ENCODE measurements at regions not wholly inside any gene's neighbourhood (a gene's known extent, or its start where the extent isn't known, plus 50 kb on each side); places are given as distances from the start of the nearest gene placed in this dataset.
"Not testable (repeated sequence)": the region's sequence is repeated elsewhere in the genome, so short reads cannot be mapped to it uniquely, and the experiment has no call there.

DNA sequence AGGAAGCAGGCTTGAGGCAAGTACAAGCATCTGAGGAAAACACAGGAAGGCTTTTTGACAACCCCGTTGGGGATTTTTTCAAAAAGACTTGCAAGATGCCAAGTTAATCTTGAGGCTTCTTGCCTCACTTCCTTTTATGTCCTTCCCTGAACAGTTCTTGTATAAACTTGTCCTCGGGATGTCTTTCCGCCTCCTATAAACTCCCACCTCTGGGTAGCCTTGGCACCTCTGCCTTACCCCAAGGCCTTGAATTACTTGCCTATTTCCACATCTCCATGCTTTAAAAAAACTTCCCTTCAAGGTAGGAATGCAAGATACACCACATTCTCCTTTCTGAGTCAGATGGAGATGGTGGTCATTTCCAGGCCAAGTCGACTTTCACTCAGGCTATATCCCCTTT, 106.4 kb upstream of the RBBP8 start:
- Histone ChIP-seq H3K4me3 (no peak overlapping the region), H3K27ac (replicated peaks) (no peak overlapping the region), H3K27me3 (ENCODE audit: low read depth) (peaks cover 18% of the 10 kb centered on the region), H3K36me3 (no peaks in the 10 kb centered on the region), H3K4me1 (no peaks in the 10 kb centered on the region), H3K9me3 (replicated peaks) (no peaks in the 10 kb centered on the region)
- TF ChIP-seq CTCF (IDR thresholded peaks at IDR 0.05; ENCODE audit: borderline replicate concordance) = no peak
- DNase-seq = no peak
- intact Hi-C loops (cut with micrococcal nuclease) = no loop called here

GRCh38 chr18:22827216-22827615, 105.9 kb upstream of the RBBP8 start:
- Histone ChIP-seq H3K27ac (replicated peaks) (no peak overlapping the region), H3K4me1 (no peaks in the 10 kb centered on the region), H3K4me3 (no peak overlapping the region), H3K27me3 (ENCODE audit: low read depth) (peaks cover 18% of the 10 kb centered on the region), H3K36me3 (no peaks in the 10 kb centered on the region), H3K9me3 (replicated peaks) (no peaks in the 10 kb centered on the region)
- intact Hi-C loops (cut with micrococcal nuclease) = no loop called here
- no peak for DNase-seq
- no peak for TF ChIP-seq CTCF (IDR thresholded peaks at IDR 0.05; ENCODE audit: borderline replicate concordance)

DNA sequence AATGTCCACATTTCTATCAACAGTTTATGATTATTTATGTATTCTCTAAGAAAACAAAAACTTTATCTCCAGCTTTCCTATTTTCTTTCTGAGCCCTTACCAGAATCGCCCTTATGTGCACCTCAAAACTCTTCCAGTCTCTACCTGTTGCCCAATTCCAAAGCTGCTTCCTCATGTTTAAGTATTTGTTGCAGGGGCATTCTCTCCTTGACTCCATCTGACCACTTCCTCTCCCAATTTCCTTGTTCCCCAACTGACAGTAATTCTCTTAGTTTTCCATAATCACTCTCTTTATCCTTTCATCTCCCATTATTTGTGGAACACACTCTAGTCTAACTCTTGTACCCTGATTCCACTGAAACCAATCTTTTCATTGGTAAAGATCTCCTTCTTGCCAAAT, 105.4 kb upstream of the RBBP8 start:
- H3K27me3 ChIP-seq (ENCODE audit: low read depth) = peaks cover 18% of the 10 kb centered on the region
- no peak overlapping the region for H3K4me3 ChIP-seq
- intact Hi-C loops (cut with micrococcal nuclease) = no loop called here
- no peaks in the 10 kb centered on the region for H3K36me3 ChIP-seq
- DNase-seq = no peak
- no peaks in the 10 kb centered on the region for H3K4me1 ChIP-seq
- no peak overlapping the region for H3K27ac ChIP-seq (replicated peaks)
- H3K9me3 ChIP-seq (replicated peaks) = no peaks in the 10 kb centered on the region
- no peak for TF ChIP-seq CTCF (IDR thresholded peaks at IDR 0.05; ENCODE audit: borderline replicate concordance)

DNA sequence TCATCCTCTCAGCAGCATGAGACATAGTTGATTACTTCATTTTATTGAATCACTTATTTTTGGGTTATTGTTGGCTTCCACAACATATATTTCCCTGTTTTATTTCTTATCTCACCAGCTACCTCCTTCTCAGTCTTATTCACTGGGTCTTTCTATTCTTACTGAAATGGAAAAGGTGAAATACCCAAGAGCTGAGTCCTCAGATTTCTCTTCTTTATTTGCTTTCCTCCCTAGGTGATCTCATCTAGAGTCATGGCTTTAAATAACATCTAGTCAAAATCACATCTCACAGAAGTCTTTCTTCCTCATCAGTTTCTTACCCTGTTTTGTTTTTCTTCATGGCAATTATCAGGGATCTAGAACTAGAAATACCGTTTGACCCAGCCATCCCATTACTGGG, 105.0 kb upstream of the RBBP8 start:
- H3K27ac ChIP-seq (replicated peaks) = no peak overlapping the region
- no peaks in the 10 kb centered on the region for H3K4me1 ChIP-seq
- H3K4me3 ChIP-seq = no peak overlapping the region
- H3K36me3 ChIP-seq = no peaks in the 10 kb centered on the region
- no peak for TF ChIP-seq CTCF (IDR thresholded peaks at IDR 0.05; ENCODE audit: borderline replicate concordance)
- H3K27me3 ChIP-seq (ENCODE audit: low read depth) = peaks cover 15% of the 10 kb centered on the region
- no peaks in the 10 kb centered on the region for H3K9me3 ChIP-seq (replicated peaks)
- no peak for DNase-seq
- intact Hi-C loops (cut with micrococcal nuclease) = no loop called here

GRCh38 chr18:22828583-22828982, 104.5 kb upstream of the RBBP8 start:
- intact Hi-C loops (cut with micrococcal nuclease) = not testable (repeated sequence)

GRCh38 chr18:22829781-22830180, 103.3 kb upstream of the RBBP8 start:
- DNase-seq = no peak
- Histone ChIP-seq H3K36me3 (no peaks in the 10 kb centered on the region), H3K27me3 (ENCODE audit: low read depth) (peaks cover 11% of the 10 kb centered on the region), H3K4me3 (no peak overlapping the region), H3K27ac (replicated peaks) (no peak overlapping the region), H3K9me3 (replicated peaks) (no peaks in the 10 kb centered on the region), H3K4me1 (no peaks in the 10 kb centered on the region)
- intact Hi-C loops (cut with micrococcal nuclease) = loop anchor here (10.0 kb wide), 1 partner anchor 585 kb away; no protein-coding TSS in a partner anchor
- no peak for TF ChIP-seq CTCF (IDR thresholded peaks at IDR 0.05; ENCODE audit: borderline replicate concordance)

More at GRCh38 chr18:22828583-22828982, 104.5 kb upstream of the RBBP8 start:
- not testable (repeated sequence) for H3K27ac ChIP-seq (replicated peaks); H3K4me1 ChIP-seq; H3K36me3 ChIP-seq; DNase-seq; H3K4me3 ChIP-seq; H3K9me3 ChIP-seq (replicated peaks)
- peaks cover 11% of the 10 kb centered on the region for H3K27me3 ChIP-seq (ENCODE audit: low read depth)
